ENCODE measurements at regions not wholly inside any gene's neighbourhood (a gene's known extent, or its start where the extent isn't known, plus 50 kb on each side); places are given as distances from the start of the nearest gene placed in this dataset.

- no peak for TF ChIP-seq CTCF (IDR thresholded peaks at IDR 0.05)
- TF ChIP-seq POLR2A (IDR thresholded peaks at IDR 0.05) = no peak
Observed at GRCh38 chr3:79885407-79885806, 117.6 kb upstream of the ROBO1 start.

Data from esophagus squamous epithelium (tissue), 4 donors.